AG09309 (cell line): ENCODE measurements at regions not wholly inside any gene's neighbourhood (a gene's known extent, or its start where the extent isn't known, plus 50 kb on each side); places are given as distances from the start of the nearest gene placed in this dataset.

ENCODE experiments used
- DNase-seq: peaks from one replicate; pipeline ENCODE4 v3.0.0-alpha.2; 2010; ENCODE audit warnings: low read depth
- H3K4me3 ChIP-seq: 2 replicates; pipeline ENCODE4 v1.5.1; 2011; ENCODE audit warnings: mild to moderate bottlenecking, low read depth, low read length, moderate library complexity; ENCODE audit not compliant: control insufficient read depth
- TF ChIP-seq, protein P1 (sequence below): IDR thresholded peaks from 2 replicates; pipeline ENCODE4 v1.5.1; 2011; ENCODE audit warnings: mild to moderate bottlenecking, low read depth, low read length, inconsistent platforms; ENCODE audit not compliant: insufficient read depth, control insufficient read depth; ENCODE audit errors: missing control alignments

GRCh38 chr20:48425321-48425720 lies 402.5 kb downstream of the PREX1 start:
- no peak overlapping the region for H3K4me3 ChIP-seq
- no peak for DNase-seq
- TF ChIP-seq, protein P1, sequence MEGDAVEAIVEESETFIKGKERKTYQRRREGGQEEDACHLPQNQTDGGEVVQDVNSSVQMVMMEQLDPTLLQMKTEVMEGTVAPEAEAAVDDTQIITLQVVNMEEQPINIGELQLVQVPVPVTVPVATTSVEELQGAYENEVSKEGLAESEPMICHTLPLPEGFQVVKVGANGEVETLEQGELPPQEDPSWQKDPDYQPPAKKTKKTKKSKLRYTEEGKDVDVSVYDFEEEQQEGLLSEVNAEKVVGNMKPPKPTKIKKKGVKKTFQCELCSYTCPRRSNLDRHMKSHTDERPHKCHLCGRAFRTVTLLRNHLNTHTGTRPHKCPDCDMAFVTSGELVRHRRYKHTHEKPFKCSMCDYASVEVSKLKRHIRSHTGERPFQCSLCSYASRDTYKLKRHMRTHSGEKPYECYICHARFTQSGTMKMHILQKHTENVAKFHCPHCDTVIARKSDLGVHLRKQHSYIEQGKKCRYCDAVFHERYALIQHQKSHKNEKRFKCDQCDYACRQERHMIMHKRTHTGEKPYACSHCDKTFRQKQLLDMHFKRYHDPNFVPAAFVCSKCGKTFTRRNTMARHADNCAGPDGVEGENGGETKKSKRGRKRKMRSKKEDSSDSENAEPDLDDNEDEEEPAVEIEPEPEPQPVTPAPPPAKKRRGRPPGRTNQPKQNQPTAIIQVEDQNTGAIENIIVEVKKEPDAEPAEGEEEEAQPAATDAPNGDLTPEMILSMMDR: no peak

- TF ChIP-seq, protein P1: no peak
- H3K4me3 ChIP-seq: no peak overlapping the region
- DNase-seq: no peak
These were observed 405.4 kb downstream of the PREX1 start for GRCh38 chr20:48422242-48422960.

GRCh38 chr20:48421547-48421946 lies 406.3 kb downstream of the PREX1 start:
- TF ChIP-seq, protein P1: no peak
- no peak overlapping the region for H3K4me3 ChIP-seq
- no peak for DNase-seq

- no peak for DNase-seq
- TF ChIP-seq, protein P1: no peak
- no peak overlapping the region for H3K4me3 ChIP-seq
These were observed 407.6 kb downstream of the PREX1 start for GRCh38 chr20:48420176-48420575.

GRCh38 chr20:48419173-48419572 lies 408.6 kb downstream of the PREX1 start:
- H3K4me3 ChIP-seq: no peak overlapping the region
- TF ChIP-seq, protein P1: no peak
- DNase-seq: no peak

- DNase-seq: no peak
- no peak overlapping the region for H3K4me3 ChIP-seq
- TF ChIP-seq, protein P1: no peak
These were observed 411.8 kb downstream of the PREX1 start for GRCh38 chr20:48416002-48416401.
